Osteocyte (in vitro differentiated cells): ENCODE measurements at regions not wholly inside any gene's neighbourhood (a gene's known extent, or its start where the extent isn't known, plus 50 kb on each side); places are given as distances from the start of the nearest gene placed in this dataset.
"Not testable (repeated sequence)": the region's sequence is repeated elsewhere in the genome, so short reads cannot be mapped to it uniquely, and the experiment has no call there.

ENCODE experiments used
- DNase-seq: peaks from one replicate; pipeline ENCODE4 v3.0.0; 2021; ENCODE audit warnings: mixed read lengths; ENCODE audit not compliant: unreplicated experiment; ENCODE audit errors: extremely low spot score
- H3K27ac Mint-ChIP-seq: one replicate; pipeline ENCODE4 v1.8.0; 2021; ENCODE audit warnings: mild to moderate bottlenecking, mixed read lengths; ENCODE audit not compliant: unreplicated experiment
- H3K27me3 Mint-ChIP-seq: one replicate; pipeline ENCODE4 v1.8.0; 2021; ENCODE audit warnings: mixed read lengths; ENCODE audit not compliant: unreplicated experiment
- H3K36me3 Mint-ChIP-seq: one replicate; pipeline ENCODE4 v1.8.0; 2021; ENCODE audit warnings: mixed read lengths; ENCODE audit not compliant: unreplicated experiment
- H3K4me1 Mint-ChIP-seq: one replicate; pipeline ENCODE4 v1.8.0; 2021; ENCODE audit warnings: mixed read lengths; ENCODE audit not compliant: unreplicated experiment
- H3K4me3 Mint-ChIP-seq: one replicate; pipeline ENCODE4 v1.8.0; 2021; ENCODE audit warnings: mild to moderate bottlenecking, moderate library complexity, mixed read lengths; ENCODE audit not compliant: unreplicated experiment
- H3K9me3 Mint-ChIP-seq: one replicate; pipeline ENCODE4 v1.8.0; 2021; ENCODE audit warnings: mixed read lengths; ENCODE audit not compliant: unreplicated experiment
- TF ChIP-seq, protein P1 (sequence below): fragments of 200-600 bp; sonication (generic); IDR thresholded peaks from 2 replicates; pipeline ENCODE4 v1.5.0; 2021; ENCODE audit warnings: antibody characterized with exemption, mild to moderate bottlenecking, moderate library complexity

DNA sequence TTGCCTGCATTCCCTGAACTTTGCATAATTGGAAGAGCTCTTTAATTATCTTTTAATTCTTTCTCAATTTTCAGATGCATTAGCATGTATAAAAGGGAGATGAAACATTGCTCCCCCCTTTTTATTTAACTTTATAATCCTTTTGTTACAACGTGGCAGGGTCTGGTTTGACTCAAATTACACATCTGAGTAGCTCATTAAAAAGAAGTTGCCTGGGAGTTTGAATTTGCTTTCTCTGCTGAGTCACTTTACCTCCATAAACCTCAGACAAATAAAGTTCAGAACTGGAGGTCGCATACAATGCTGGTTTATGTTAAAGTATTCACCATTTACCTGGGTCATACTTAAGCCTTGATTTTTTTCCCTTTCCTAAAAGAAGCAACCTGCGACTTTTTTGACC is 495.2 kb downstream of the PREX1 start:
- Mint-ChIP-seq H3K9me3 (no peaks in the 10 kb centered on the region), H3K27ac (no peak overlapping the region), H3K4me1 (peaks cover 15% of the 10 kb centered on the region), H3K36me3 (no peaks in the 10 kb centered on the region), H3K4me3 (no peak overlapping the region), H3K27me3 (peaks cover 62% of the 10 kb centered on the region)
- TF ChIP-seq, protein P1, sequence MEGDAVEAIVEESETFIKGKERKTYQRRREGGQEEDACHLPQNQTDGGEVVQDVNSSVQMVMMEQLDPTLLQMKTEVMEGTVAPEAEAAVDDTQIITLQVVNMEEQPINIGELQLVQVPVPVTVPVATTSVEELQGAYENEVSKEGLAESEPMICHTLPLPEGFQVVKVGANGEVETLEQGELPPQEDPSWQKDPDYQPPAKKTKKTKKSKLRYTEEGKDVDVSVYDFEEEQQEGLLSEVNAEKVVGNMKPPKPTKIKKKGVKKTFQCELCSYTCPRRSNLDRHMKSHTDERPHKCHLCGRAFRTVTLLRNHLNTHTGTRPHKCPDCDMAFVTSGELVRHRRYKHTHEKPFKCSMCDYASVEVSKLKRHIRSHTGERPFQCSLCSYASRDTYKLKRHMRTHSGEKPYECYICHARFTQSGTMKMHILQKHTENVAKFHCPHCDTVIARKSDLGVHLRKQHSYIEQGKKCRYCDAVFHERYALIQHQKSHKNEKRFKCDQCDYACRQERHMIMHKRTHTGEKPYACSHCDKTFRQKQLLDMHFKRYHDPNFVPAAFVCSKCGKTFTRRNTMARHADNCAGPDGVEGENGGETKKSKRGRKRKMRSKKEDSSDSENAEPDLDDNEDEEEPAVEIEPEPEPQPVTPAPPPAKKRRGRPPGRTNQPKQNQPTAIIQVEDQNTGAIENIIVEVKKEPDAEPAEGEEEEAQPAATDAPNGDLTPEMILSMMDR = no peak
- DNase-seq = no peak

DNA sequence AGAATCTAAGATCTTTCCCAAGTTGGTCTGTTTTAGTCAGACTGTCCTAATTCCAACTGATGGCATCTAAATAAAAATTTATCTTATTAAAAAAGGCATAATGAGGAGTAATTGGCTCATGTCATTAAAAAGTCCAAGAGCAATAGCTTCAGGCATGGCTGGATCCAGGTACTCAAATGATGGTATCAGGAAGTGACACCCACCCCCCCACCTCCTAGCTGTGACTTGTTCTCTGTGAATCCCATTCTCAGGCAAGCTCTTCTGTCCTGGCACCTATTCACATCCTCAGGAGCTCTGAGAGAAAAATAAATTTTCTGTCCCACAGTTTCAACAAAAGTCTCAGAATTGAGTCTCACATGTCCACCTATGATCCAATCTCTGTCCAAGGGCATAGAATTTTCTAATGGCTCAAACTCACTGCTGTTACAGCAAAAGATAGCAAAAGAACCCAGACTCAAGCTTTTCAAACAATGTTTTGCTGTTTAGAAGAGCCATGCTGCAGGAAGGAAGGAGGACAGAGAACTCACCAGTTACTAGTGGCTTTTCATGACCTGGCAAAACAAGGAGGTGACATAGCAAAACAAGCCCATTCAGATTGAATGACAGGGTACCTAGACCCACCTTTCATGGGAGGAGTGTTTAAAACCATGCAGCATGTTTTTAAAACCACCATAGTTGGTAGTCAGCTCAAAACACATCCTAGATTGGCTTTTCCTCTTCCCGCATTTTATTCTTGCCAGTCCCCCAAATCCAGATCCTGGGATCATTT is 496.1 kb downstream of the PREX1 start:
- H3K36me3 Mint-ChIP-seq = no peaks in the 10 kb centered on the region
- no peak overlapping the region for H3K27ac Mint-ChIP-seq

DNA sequence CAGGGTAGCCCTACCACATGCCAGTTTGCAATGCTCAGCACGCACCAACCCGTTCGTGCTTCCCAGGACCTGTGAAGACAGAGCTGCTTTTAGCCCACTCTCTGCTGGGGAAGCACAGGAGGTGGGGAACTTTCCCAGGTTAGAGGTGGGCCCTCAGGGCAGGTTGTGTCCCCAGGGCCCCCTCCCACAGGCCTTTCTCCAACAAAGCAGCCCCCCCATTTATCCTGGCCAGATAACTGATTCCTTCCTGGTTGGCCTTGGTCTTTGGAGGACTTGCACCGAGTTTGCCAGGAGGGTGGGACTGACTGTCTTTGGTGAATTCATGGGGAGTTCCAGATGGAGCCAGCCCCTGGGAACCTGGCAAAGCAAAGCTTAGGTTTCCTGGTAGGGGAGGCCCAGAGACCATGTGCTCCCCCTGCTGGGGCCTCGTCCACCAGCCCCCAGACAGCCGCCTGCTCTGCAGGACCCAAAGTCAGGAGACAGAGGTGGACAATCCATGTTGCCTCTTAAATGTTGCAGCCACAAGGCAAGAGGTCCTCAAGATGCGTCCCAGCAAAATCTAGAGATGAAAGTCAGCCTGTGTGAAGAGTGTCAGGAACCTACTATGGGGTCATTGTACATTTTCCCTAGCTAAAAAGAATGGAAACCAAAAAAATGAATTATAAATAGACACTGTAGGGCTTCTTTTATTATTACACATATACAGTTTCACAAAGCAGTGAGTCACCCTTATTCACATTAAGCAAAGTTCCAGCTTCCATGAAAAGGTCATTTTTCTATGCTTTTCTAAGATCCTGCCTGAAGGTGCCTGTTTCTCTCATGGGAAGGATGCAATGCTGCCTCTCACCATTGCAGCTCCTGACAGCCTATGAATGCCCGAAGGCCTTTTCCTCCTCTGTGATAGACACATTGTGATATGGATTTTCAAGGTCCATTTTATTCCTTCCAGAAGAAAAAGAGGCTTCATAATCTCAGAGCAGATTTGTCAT is 497.8 kb downstream of the PREX1 start:
- no peak overlapping the region for H3K4me3 Mint-ChIP-seq
- TF ChIP-seq, protein P1 = peak; percentile 43
- H3K9me3 Mint-ChIP-seq = no peaks in the 10 kb centered on the region
- peaks cover 51% of the 10 kb centered on the region for H3K27me3 Mint-ChIP-seq
- H3K36me3 Mint-ChIP-seq = no peaks in the 10 kb centered on the region
- peaks cover 15% of the 10 kb centered on the region for H3K4me1 Mint-ChIP-seq
- no peak overlapping the region for H3K27ac Mint-ChIP-seq
- no peak for DNase-seq

More for the DNA sequence above, 496.1 kb downstream of the PREX1 start:
- peaks cover 58% of the 10 kb centered on the region for H3K27me3 Mint-ChIP-seq
- no peak overlapping the region for H3K4me3 Mint-ChIP-seq
- H3K9me3 Mint-ChIP-seq = no peaks in the 10 kb centered on the region
- TF ChIP-seq, protein P1 = no peak
- no peak for DNase-seq
- peaks cover 15% of the 10 kb centered on the region for H3K4me1 Mint-ChIP-seq

DNA sequence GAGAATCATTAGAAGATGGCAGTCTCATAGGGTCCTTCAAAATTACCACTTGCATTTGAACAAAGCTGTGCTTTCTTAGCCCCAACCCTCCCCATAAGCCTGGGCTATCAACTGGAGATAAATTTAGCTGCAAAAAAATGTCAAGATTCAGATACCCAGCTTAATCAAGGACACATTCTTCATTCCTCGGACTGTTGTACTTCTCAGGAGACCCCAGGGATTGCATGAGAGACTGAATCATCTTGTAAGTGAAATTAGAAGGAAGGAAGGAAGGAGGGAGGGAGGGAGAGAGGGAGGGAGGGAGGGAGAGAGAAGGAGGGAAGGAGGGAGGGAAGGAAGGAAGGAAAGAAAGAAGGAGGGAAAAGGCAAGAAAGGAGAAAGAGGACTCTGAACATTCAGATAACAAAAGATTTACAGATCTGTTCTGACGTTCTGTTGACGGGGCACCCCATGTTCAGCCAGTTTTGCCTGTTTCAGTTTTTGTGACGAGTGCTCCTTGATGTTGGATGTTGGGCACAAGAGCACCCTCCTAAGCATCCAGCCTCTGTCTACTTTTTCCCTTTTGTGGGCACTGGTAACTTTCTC is 498.7 kb downstream of the PREX1 start:
- Mint-ChIP-seq H3K4me1 (peaks cover 15% of the 10 kb centered on the region), H3K27me3 (peaks cover 51% of the 10 kb centered on the region), H3K9me3 (no peaks in the 10 kb centered on the region), H3K36me3 (no peaks in the 10 kb centered on the region), H3K4me3 (no peak overlapping the region), H3K27ac (no peak overlapping the region)
- no peak for DNase-seq
- TF ChIP-seq, protein P1 = no peak

DNA sequence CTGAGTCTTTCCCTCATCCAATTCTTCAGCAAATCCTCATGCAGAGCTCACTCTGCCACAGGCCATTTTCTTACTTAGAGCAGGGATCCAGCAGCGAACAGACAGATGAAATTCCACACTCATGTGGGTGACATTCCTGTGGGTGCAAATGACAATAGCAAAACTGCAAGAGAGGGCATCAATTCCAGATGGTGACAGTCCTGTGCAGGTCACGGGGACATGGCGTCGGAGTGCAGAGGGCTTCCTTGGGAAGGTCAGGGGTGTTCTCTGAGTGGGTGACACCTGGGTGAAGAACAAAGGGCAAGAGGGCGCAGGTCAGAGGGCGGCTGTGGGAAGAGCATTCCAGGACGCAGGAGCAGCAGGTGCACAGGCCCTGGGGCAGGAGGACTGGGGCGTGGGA is 500.0 kb downstream of the PREX1 start:
- H3K27me3 Mint-ChIP-seq = peaks cover 58% of the 10 kb centered on the region
- not testable (repeated sequence) for H3K4me3 Mint-ChIP-seq, H3K27ac Mint-ChIP-seq, DNase-seq, H3K36me3 Mint-ChIP-seq, H3K9me3 Mint-ChIP-seq
- peaks cover 15% of the 10 kb centered on the region for H3K4me1 Mint-ChIP-seq
